ENCODE measurements at regions not wholly inside any gene's neighbourhood (a gene's known extent, or its start where the extent isn't known, plus 50 kb on each side); places are given as distances from the start of the nearest gene placed in this dataset.

- no peak for DNase-seq (ENCODE audit: low read depth in 6 of 9, low spot score in 9 of 9)
- H3K4me3 ChIP-seq (ENCODE audit: low read length in 2 of 2), result no peak overlapping the region
- H3K9me3 ChIP-seq (ENCODE audit: control insufficient read depth in 2 of 2, insufficient read depth in 1 of 2, low read length in 1 of 2), result peaks cover 0 to 2% of the 10 kb centered on the region in 2 donors
- H3K36me3 ChIP-seq (ENCODE audit: control insufficient read depth in 2 of 2, insufficient read depth in 2 of 2, low read length in 1 of 2), result no peaks in the 10 kb centered on the region
- H3K27me3 ChIP-seq (ENCODE audit: control insufficient read depth in 2 of 2, insufficient read depth in 1 of 2, low read length in 1 of 2), result peaks cover 8 to 21% of the 10 kb centered on the region in 2 donors
- WGBS, result 11% methylated on average over 17 of the region's 17 CpGs
- H3K4me1 ChIP-seq (ENCODE audit: control insufficient read depth in 2 of 2, insufficient read depth in 2 of 2, low read length in 2 of 2), result no peaks in the 10 kb centered on the region
- H3K27ac ChIP-seq (ENCODE audit: low read depth in 1 of 2, low read length in 1 of 2), result no peak overlapping the region
Measured at GRCh38 chr1:143699115-143699514, 272.7 kb downstream of the FAM72C start.

- H3K4me3 ChIP-seq (ENCODE audit: low read length in 2 of 2), result no peak overlapping the region
- H3K4me1 ChIP-seq (ENCODE audit: control insufficient read depth in 2 of 2, insufficient read depth in 2 of 2, low read length in 2 of 2), result no peaks in the 10 kb centered on the region
- no peak overlapping the region for H3K27ac ChIP-seq (ENCODE audit: low read depth in 1 of 2, low read length in 1 of 2)
- 9% methylated on average over 21 of the region's 21 CpGs for WGBS
- DNase-seq (ENCODE audit: low read depth in 6 of 9, low spot score in 9 of 9), result peak in 1 of 9 donors; percentile 21
- H3K27me3 ChIP-seq (ENCODE audit: control insufficient read depth in 2 of 2, insufficient read depth in 1 of 2, low read length in 1 of 2), result peaks cover 8 to 21% of the 10 kb centered on the region in 2 donors
- H3K36me3 ChIP-seq (ENCODE audit: control insufficient read depth in 2 of 2, insufficient read depth in 2 of 2, low read length in 1 of 2), result no peaks in the 10 kb centered on the region
- peaks cover 0 to 2% of the 10 kb centered on the region in 2 donors for H3K9me3 ChIP-seq (ENCODE audit: control insufficient read depth in 2 of 2, insufficient read depth in 1 of 2, low read length in 1 of 2)
Measured at GRCh38 chr1:143698016-143698415, 273.8 kb downstream of the FAM72C start.

- no peaks in the 10 kb centered on the region for H3K4me1 ChIP-seq (ENCODE audit: control insufficient read depth in 2 of 2, insufficient read depth in 2 of 2, low read length in 2 of 2)
- H3K36me3 ChIP-seq (ENCODE audit: control insufficient read depth in 2 of 2, insufficient read depth in 2 of 2, low read length in 1 of 2), result no peaks in the 10 kb centered on the region
- DNase-seq (ENCODE audit: low read depth in 6 of 9, low spot score in 9 of 9), result no peak
- H3K27ac ChIP-seq (ENCODE audit: low read depth in 1 of 2, low read length in 1 of 2), result no peak overlapping the region
- H3K4me3 ChIP-seq (ENCODE audit: low read length in 2 of 2), result no peak overlapping the region
- peaks cover 4 to 30% of the 10 kb centered on the region in 2 donors for H3K27me3 ChIP-seq (ENCODE audit: control insufficient read depth in 2 of 2, insufficient read depth in 1 of 2, low read length in 1 of 2)
- peaks cover 0 to 2% of the 10 kb centered on the region in 2 donors for H3K9me3 ChIP-seq (ENCODE audit: control insufficient read depth in 2 of 2, insufficient read depth in 1 of 2, low read length in 1 of 2)
- 61% methylated on average over 3 of the region's 3 CpGs for WGBS
Measured at GRCh38 chr1:143694085-143694484, 277.7 kb downstream of the FAM72C start.

GRCh38 chr1:143691971-143692529, 279.7 kb downstream of the FAM72C start:
- Histone ChIP-seq H3K4me3 (ENCODE audit: low read length in 2 of 2) (no peak overlapping the region), H3K9me3 (ENCODE audit: control insufficient read depth in 2 of 2, insufficient read depth in 1 of 2, low read length in 1 of 2) (no peaks in the 10 kb centered on the region), H3K27me3 (ENCODE audit: control insufficient read depth in 2 of 2, insufficient read depth in 1 of 2, low read length in 1 of 2) (peaks cover 2 to 13% of the 10 kb centered on the region in 2 donors), H3K27ac (ENCODE audit: low read depth in 1 of 2, low read length in 1 of 2) (no peak overlapping the region), H3K36me3 (ENCODE audit: control insufficient read depth in 2 of 2, insufficient read depth in 2 of 2, low read length in 1 of 2) (no peaks in the 10 kb centered on the region), H3K4me1 (ENCODE audit: control insufficient read depth in 2 of 2, insufficient read depth in 2 of 2, low read length in 2 of 2) (no peaks in the 10 kb centered on the region)
- WGBS, result 12% methylated on average over 29 of the region's 29 CpGs
- no peak for DNase-seq (ENCODE audit: low read depth in 6 of 9, low spot score in 9 of 9)

- Histone ChIP-seq H3K4me1 (ENCODE audit: control insufficient read depth in 2 of 2, insufficient read depth in 2 of 2, low read length in 2 of 2) (no peaks in the 10 kb centered on the region), H3K4me3 (ENCODE audit: low read length in 2 of 2) (no peak overlapping the region), H3K27ac (ENCODE audit: low read depth in 1 of 2, low read length in 1 of 2) (no peak overlapping the region), H3K36me3 (ENCODE audit: control insufficient read depth in 2 of 2, insufficient read depth in 2 of 2, low read length in 1 of 2) (no peaks in the 10 kb centered on the region), H3K9me3 (ENCODE audit: control insufficient read depth in 2 of 2, insufficient read depth in 1 of 2, low read length in 1 of 2) (no peaks in the 10 kb centered on the region), H3K27me3 (ENCODE audit: control insufficient read depth in 2 of 2, insufficient read depth in 1 of 2, low read length in 1 of 2) (peaks cover 2 to 13% of the 10 kb centered on the region in 2 donors)
- no peak for DNase-seq (ENCODE audit: low read depth in 6 of 9, low spot score in 9 of 9)
- whole genome bisulfite sequencing, result 16% methylated on average over 27 of the region's 27 CpGs
Measured at GRCh38 chr1:143691400-143691891, 280.3 kb downstream of the FAM72C start.

GRCh38 chr1:143689781-143690180, 282.0 kb downstream of the FAM72C start:
- Histone ChIP-seq H3K36me3 (ENCODE audit: control insufficient read depth in 2 of 2, insufficient read depth in 2 of 2, low read length in 1 of 2) (no peaks in the 10 kb centered on the region), H3K4me1 (ENCODE audit: control insufficient read depth in 2 of 2, insufficient read depth in 2 of 2, low read length in 2 of 2) (no peaks in the 10 kb centered on the region), H3K4me3 (ENCODE audit: low read length in 2 of 2) (no peak overlapping the region), H3K9me3 (ENCODE audit: control insufficient read depth in 2 of 2, insufficient read depth in 1 of 2, low read length in 1 of 2) (no peaks in the 10 kb centered on the region), H3K27me3 (ENCODE audit: control insufficient read depth in 2 of 2, insufficient read depth in 1 of 2, low read length in 1 of 2) (peaks cover 2 to 13% of the 10 kb centered on the region in 2 donors), H3K27ac (ENCODE audit: low read depth in 1 of 2, low read length in 1 of 2) (no peak overlapping the region)
- DNase-seq (ENCODE audit: low read depth in 6 of 9, low spot score in 9 of 9), result no peak
- 74% methylated on average over 4 of the region's 4 CpGs for WGBS

GRCh38 chr1:143680304-143680703, 291.5 kb downstream of the FAM72C start:
- H3K4me3 ChIP-seq (ENCODE audit: low read length in 2 of 2), result no peak overlapping the region
- no peaks in the 10 kb centered on the region for H3K4me1 ChIP-seq (ENCODE audit: control insufficient read depth in 2 of 2, insufficient read depth in 2 of 2, low read length in 2 of 2)
- 92% methylated on average over 14 of the region's 14 CpGs for WGBS
- H3K36me3 ChIP-seq (ENCODE audit: control insufficient read depth in 2 of 2, insufficient read depth in 2 of 2, low read length in 1 of 2), result no peaks in the 10 kb centered on the region
- DNase-seq (ENCODE audit: low read depth in 6 of 9, low spot score in 9 of 9), result no peak
- no peaks in the 10 kb centered on the region for H3K27me3 ChIP-seq (ENCODE audit: control insufficient read depth in 2 of 2, insufficient read depth in 1 of 2, low read length in 1 of 2)
- H3K27ac ChIP-seq (ENCODE audit: low read depth in 1 of 2, low read length in 1 of 2), result no peak overlapping the region
- H3K9me3 ChIP-seq (ENCODE audit: control insufficient read depth in 2 of 2, insufficient read depth in 1 of 2, low read length in 1 of 2), result no peaks in the 10 kb centered on the region

- no peaks in the 10 kb centered on the region for H3K27me3 ChIP-seq (ENCODE audit: control insufficient read depth in 2 of 2, insufficient read depth in 1 of 2, low read length in 1 of 2)
Measured at GRCh38 chr1:143672983-143673382, 298.8 kb downstream of the FAM72C start.

GRCh38 chr1:143667730-143668129, 304.1 kb downstream of the FAM72C start:
- 30% methylated on average over 24 of the region's 24 CpGs for WGBS
- no peaks in the 10 kb centered on the region for H3K9me3 ChIP-seq (ENCODE audit: control insufficient read depth in 2 of 2, insufficient read depth in 1 of 2, low read length in 1 of 2)
- H3K4me3 ChIP-seq (ENCODE audit: low read length in 2 of 2), result no peak overlapping the region
- DNase-seq (ENCODE audit: low read depth in 6 of 9, low spot score in 9 of 9), result no peak
- H3K27ac ChIP-seq (ENCODE audit: low read depth in 1 of 2, low read length in 1 of 2), result no peak overlapping the region
- no peaks in the 10 kb centered on the region for H3K36me3 ChIP-seq (ENCODE audit: control insufficient read depth in 2 of 2, insufficient read depth in 2 of 2, low read length in 1 of 2)
- H3K4me1 ChIP-seq (ENCODE audit: control insufficient read depth in 2 of 2, insufficient read depth in 2 of 2, low read length in 2 of 2), result no peaks in the 10 kb centered on the region
- H3K27me3 ChIP-seq (ENCODE audit: control insufficient read depth in 2 of 2, insufficient read depth in 1 of 2, low read length in 1 of 2), result peaks cover 0 to 5% of the 10 kb centered on the region in 2 donors

More at GRCh38 chr1:143672983-143673382, 298.8 kb downstream of the FAM72C start:
- Histone ChIP-seq H3K27ac (ENCODE audit: low read depth in 1 of 2, low read length in 1 of 2) (no peak overlapping the region), H3K4me1 (ENCODE audit: control insufficient read depth in 2 of 2, insufficient read depth in 2 of 2, low read length in 2 of 2) (no peaks in the 10 kb centered on the region), H3K9me3 (ENCODE audit: control insufficient read depth in 2 of 2, insufficient read depth in 1 of 2, low read length in 1 of 2) (no peaks in the 10 kb centered on the region), H3K4me3 (ENCODE audit: low read length in 2 of 2) (no peak overlapping the region), H3K36me3 (ENCODE audit: control insufficient read depth in 2 of 2, insufficient read depth in 2 of 2, low read length in 1 of 2) (no peaks in the 10 kb centered on the region)
- no peak for DNase-seq (ENCODE audit: low read depth in 6 of 9, low spot score in 9 of 9)
- 85% methylated on average over 2 of the region's 2 CpGs for WGBS

All from thymus (tissue), 11 donors.